ENCODE measurements at regions not wholly inside any gene's neighbourhood (a gene's known extent, or its start where the extent isn't known, plus 50 kb on each side); places are given as distances from the start of the nearest gene placed in this dataset.

DNA sequence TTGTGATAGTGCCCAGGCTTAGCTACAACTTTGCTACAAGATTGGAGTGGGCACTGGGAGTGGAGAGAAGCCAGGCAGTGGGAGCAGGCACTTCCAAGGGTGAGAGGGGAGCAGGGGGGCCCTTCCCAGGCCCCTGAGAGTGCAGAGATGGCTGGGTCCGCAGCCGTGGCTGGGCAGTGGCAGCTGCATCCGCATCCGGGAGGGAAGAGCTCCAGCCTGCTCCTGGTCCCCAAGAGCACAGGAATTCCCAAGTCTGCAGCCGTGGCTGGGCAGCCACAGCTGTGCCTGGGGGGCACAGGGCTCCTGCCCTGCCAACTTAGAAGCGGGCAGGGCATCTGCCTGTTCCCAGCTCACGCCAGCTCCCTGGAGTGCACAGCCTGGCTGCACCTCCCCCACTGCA lies 124.1 kb upstream of the POM121L12 start:
- Histone ChIP-seq H3F3A (ENCODE audit: control insufficient read depth, insufficient read depth) (no peaks in the 10 kb centered on the region), H3K4me2 (ENCODE audit: low read length) (no peak overlapping the region), H3K9me2 (replicated peaks; ENCODE audit: control insufficient read depth, low read length) (no peaks in the 10 kb centered on the region), H3K4me1 (ENCODE audit: control insufficient read depth, low read length) (no peaks in the 10 kb centered on the region), H4K20me1 (ENCODE audit: control insufficient read depth, insufficient read depth, low read depth, low read length) (no peaks in the 10 kb centered on the region), H3K27me3 (ENCODE audit: control insufficient read depth, low read length) (no peaks in the 10 kb centered on the region), H3K9me3 (ENCODE audit: control insufficient read depth, insufficient read depth, low read length) (peaks cover 11% of the 10 kb centered on the region; the same call in 1 of the 2 replicates), H3K4me3 (ENCODE audit: low read length) (no peak overlapping the region), H3K79me2 (ENCODE audit: control insufficient read depth, low read length) (no peaks in the 10 kb centered on the region), H3K36me3 (ENCODE audit: control insufficient read depth, low read length) (no peaks in the 10 kb centered on the region), H3K27ac (ENCODE audit: low read depth, low read length) (no peak overlapping the region)
- TF ChIP-seq, protein P1, sequence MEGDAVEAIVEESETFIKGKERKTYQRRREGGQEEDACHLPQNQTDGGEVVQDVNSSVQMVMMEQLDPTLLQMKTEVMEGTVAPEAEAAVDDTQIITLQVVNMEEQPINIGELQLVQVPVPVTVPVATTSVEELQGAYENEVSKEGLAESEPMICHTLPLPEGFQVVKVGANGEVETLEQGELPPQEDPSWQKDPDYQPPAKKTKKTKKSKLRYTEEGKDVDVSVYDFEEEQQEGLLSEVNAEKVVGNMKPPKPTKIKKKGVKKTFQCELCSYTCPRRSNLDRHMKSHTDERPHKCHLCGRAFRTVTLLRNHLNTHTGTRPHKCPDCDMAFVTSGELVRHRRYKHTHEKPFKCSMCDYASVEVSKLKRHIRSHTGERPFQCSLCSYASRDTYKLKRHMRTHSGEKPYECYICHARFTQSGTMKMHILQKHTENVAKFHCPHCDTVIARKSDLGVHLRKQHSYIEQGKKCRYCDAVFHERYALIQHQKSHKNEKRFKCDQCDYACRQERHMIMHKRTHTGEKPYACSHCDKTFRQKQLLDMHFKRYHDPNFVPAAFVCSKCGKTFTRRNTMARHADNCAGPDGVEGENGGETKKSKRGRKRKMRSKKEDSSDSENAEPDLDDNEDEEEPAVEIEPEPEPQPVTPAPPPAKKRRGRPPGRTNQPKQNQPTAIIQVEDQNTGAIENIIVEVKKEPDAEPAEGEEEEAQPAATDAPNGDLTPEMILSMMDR (IDR thresholded peaks at IDR 0.05; ENCODE audit: low read depth, low read length, poor library complexity, severe bottlenecking): no peak
- no peak for TF ChIP-seq EZH2phosphoT487 (IDR thresholded peaks at IDR 0.05; ENCODE audit: borderline replicate concordance, low read length)

GRCh38 chr7:52909935-52910334 lies 125.5 kb upstream of the POM121L12 start:
- TF ChIP-seq EZH2phosphoT487 (IDR thresholded peaks at IDR 0.05; ENCODE audit: borderline replicate concordance, low read length): no peak
- TF ChIP-seq, protein P1 (IDR thresholded peaks at IDR 0.05; ENCODE audit: low read depth, low read length, poor library complexity, severe bottlenecking): no peak
- no peaks in the 10 kb centered on the region for H3F3A ChIP-seq (ENCODE audit: control insufficient read depth, insufficient read depth)
- no peaks in the 10 kb centered on the region for H3K36me3 ChIP-seq (ENCODE audit: control insufficient read depth, low read length)
- no peaks in the 10 kb centered on the region for H3K9me2 ChIP-seq (replicated peaks; ENCODE audit: control insufficient read depth, low read length)
- H3K27ac ChIP-seq (ENCODE audit: low read depth, low read length): no peak overlapping the region
- no peak overlapping the region for H3K4me3 ChIP-seq (ENCODE audit: low read length)
- peaks cover 11% of the 10 kb centered on the region; the same call in 1 of the 2 replicates for H3K9me3 ChIP-seq (ENCODE audit: control insufficient read depth, insufficient read depth, low read length)
- no peaks in the 10 kb centered on the region for H4K20me1 ChIP-seq (ENCODE audit: control insufficient read depth, insufficient read depth, low read depth, low read length)
- H3K4me2 ChIP-seq (ENCODE audit: low read length): no peak overlapping the region
- H3K79me2 ChIP-seq (ENCODE audit: control insufficient read depth, low read length): no peaks in the 10 kb centered on the region
- no peaks in the 10 kb centered on the region for H3K27me3 ChIP-seq (ENCODE audit: control insufficient read depth, low read length)
- H3K4me1 ChIP-seq (ENCODE audit: control insufficient read depth, low read length): no peaks in the 10 kb centered on the region

DNA sequence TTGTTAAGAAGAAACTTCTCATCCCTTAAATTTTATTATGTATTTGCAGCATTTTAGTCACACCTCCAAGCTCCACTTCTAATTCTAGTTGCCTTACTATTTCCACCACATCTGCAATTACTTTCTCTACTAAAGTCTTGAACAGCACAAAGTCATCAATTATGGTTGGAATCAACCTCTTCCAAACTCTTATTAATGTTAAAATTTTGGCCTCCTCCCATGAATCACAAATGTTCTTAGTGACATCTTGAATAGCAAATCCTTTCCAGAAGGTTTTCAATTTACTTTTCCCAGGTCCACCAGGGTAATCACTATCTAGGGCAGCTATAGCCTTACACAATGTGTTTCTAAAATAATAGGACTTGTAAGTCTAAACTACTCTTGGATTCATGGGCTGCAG lies 126.3 kb upstream of the POM121L12 start:
- Histone ChIP-seq H3K36me3 (ENCODE audit: control insufficient read depth, low read length) (no peaks in the 10 kb centered on the region), H3K4me3 (ENCODE audit: low read length) (no peak overlapping the region), H3K79me2 (ENCODE audit: control insufficient read depth, low read length) (no peaks in the 10 kb centered on the region), H3K4me2 (ENCODE audit: low read length) (no peak overlapping the region), H3F3A (ENCODE audit: control insufficient read depth, insufficient read depth) (no peaks in the 10 kb centered on the region), H3K27me3 (ENCODE audit: control insufficient read depth, low read length) (no peaks in the 10 kb centered on the region), H3K9me3 (ENCODE audit: control insufficient read depth, insufficient read depth, low read length) (peaks cover 11% of the 10 kb centered on the region; the same call in 1 of the 2 replicates), H3K27ac (ENCODE audit: low read depth, low read length) (no peak overlapping the region), H4K20me1 (ENCODE audit: control insufficient read depth, insufficient read depth, low read depth, low read length) (no peaks in the 10 kb centered on the region), H3K4me1 (ENCODE audit: control insufficient read depth, low read length) (no peaks in the 10 kb centered on the region), H3K9me2 (replicated peaks; ENCODE audit: control insufficient read depth, low read length) (no peaks in the 10 kb centered on the region)
- TF ChIP-seq, protein P1 (IDR thresholded peaks at IDR 0.05; ENCODE audit: low read depth, low read length, poor library complexity, severe bottlenecking): no peak
- no peak for TF ChIP-seq EZH2phosphoT487 (IDR thresholded peaks at IDR 0.05; ENCODE audit: borderline replicate concordance, low read length)

Data from DOHH2 (cell line).